ENCODE measurements at regions not wholly inside any gene's neighbourhood (a gene's known extent, or its start where the extent isn't known, plus 50 kb on each side); places are given as distances from the start of the nearest gene placed in this dataset.

GRCh38 chr3:71973274-71974030, 188.5 kb upstream of the PROK2 start:
- TF ChIP-seq CTCF (IDR thresholded peaks at IDR 0.05; ENCODE audit: insufficient read depth, low read length, poor library complexity, severe bottlenecking), result no peak

GRCh38 chr3:71972031-71972430, 187.1 kb upstream of the PROK2 start:
- H3K4me3 ChIP-seq (ENCODE audit: low read depth, low read length), result no peak overlapping the region
- peak; percentile 5 for TF ChIP-seq CTCF (IDR thresholded peaks at IDR 0.05; ENCODE audit: insufficient read depth, low read length, poor library complexity, severe bottlenecking)
- peaks cover 15% of the 10 kb centered on the region for H3K27me3 ChIP-seq (ENCODE audit: control insufficient read depth, insufficient read depth, low read length)
- no peaks in the 10 kb centered on the region for H3K36me3 ChIP-seq (ENCODE audit: control insufficient read depth, insufficient read depth, low read length)
- no peak for DNase-seq (ENCODE audit: low read depth)

More at GRCh38 chr3:71973274-71974030, 188.5 kb upstream of the PROK2 start:
- H3K4me3 ChIP-seq (ENCODE audit: low read depth, low read length), result no peak overlapping the region
- no peak for DNase-seq (ENCODE audit: low read depth)
- H3K27me3 ChIP-seq (ENCODE audit: control insufficient read depth, insufficient read depth, low read length), result peaks cover 14% of the 10 kb centered on the region
- no peaks in the 10 kb centered on the region for H3K36me3 ChIP-seq (ENCODE audit: control insufficient read depth, insufficient read depth, low read length)

- TF ChIP-seq CTCF (IDR thresholded peaks at IDR 0.05; ENCODE audit: insufficient read depth, low read length, poor library complexity, severe bottlenecking), result no peak
- peaks cover 19% of the 10 kb centered on the region for H3K27me3 ChIP-seq (ENCODE audit: control insufficient read depth, insufficient read depth, low read length)
- H3K36me3 ChIP-seq (ENCODE audit: control insufficient read depth, insufficient read depth, low read length), result no peaks in the 10 kb centered on the region
- DNase-seq (ENCODE audit: low read depth), result no peak
- H3K4me3 ChIP-seq (ENCODE audit: low read depth, low read length), result no peak overlapping the region
Measured at GRCh38 chr3:71968544-71968943, 183.6 kb upstream of the PROK2 start.

GRCh38 chr3:71966185-71966584, 181.2 kb upstream of the PROK2 start:
- Histone ChIP-seq H3K36me3 (ENCODE audit: control insufficient read depth, insufficient read depth, low read length) (no peaks in the 10 kb centered on the region), H3K27me3 (ENCODE audit: control insufficient read depth, insufficient read depth, low read length) (peaks cover 22% of the 10 kb centered on the region), H3K4me3 (ENCODE audit: low read depth, low read length) (no peak overlapping the region)
- no peak for DNase-seq (ENCODE audit: low read depth)
- TF ChIP-seq CTCF (IDR thresholded peaks at IDR 0.05; ENCODE audit: insufficient read depth, low read length, poor library complexity, severe bottlenecking), result no peak

- no peak overlapping the region for H3K4me3 ChIP-seq (ENCODE audit: low read depth, low read length)
- H3K27me3 ChIP-seq (ENCODE audit: control insufficient read depth, insufficient read depth, low read length), result peaks cover 18% of the 10 kb centered on the region
- no peaks in the 10 kb centered on the region for H3K36me3 ChIP-seq (ENCODE audit: control insufficient read depth, insufficient read depth, low read length)
Measured at GRCh38 chr3:71964170-71964569, 179.2 kb upstream of the PROK2 start.

More at GRCh38 chr3:71964170-71964569, 179.2 kb upstream of the PROK2 start:
- DNase-seq (ENCODE audit: low read depth), result no peak
- TF ChIP-seq CTCF (IDR thresholded peaks at IDR 0.05; ENCODE audit: insufficient read depth, low read length, poor library complexity, severe bottlenecking), result no peak

Measured in kidney epithelial cell (primary cell).